ENCODE measurements at regions not wholly inside any gene's neighbourhood (a gene's known extent, or its start where the extent isn't known, plus 50 kb on each side); places are given as distances from the start of the nearest gene placed in this dataset.

GRCh38 chr9:78871086-78871451 is 574.1 kb downstream of the PSAT1 start:
- no peak for DNase-seq
- no peaks in the 10 kb centered on the region for H3K4me1 ChIP-seq (ENCODE audit: control insufficient read depth in 1 of 2, insufficient read depth in 2 of 2, low read length in 2 of 2)
- no peaks in the 10 kb centered on the region for H3K36me3 ChIP-seq (replicated peaks in 1 of 2; ENCODE audit: control insufficient read depth in 1 of 2, insufficient read depth in 2 of 2, low read length in 2 of 2)
- no peaks in the 10 kb centered on the region for H3K4me1 Mint-ChIP-seq
- H3K9me3 ChIP-seq (replicated peaks in 1 of 2; ENCODE audit: control insufficient read depth in 1 of 2, insufficient read depth in 1 of 2, low read length in 2 of 2) = peaks cover 0 to 3% of the 10 kb centered on the region in 2 donors
- no peak overlapping the region for H3K4me2 ChIP-seq (replicated peaks; ENCODE audit: extremely low read depth, low read length, poor library complexity, severe bottlenecking)
- no peaks in the 10 kb centered on the region for H3K36me3 Mint-ChIP-seq
- H3K79me2 ChIP-seq (ENCODE audit: insufficient read depth, low read length) = no peaks in the 10 kb centered on the region
- no peaks in the 10 kb centered on the region for H3K27me3 Mint-ChIP-seq (ENCODE audit: low read depth in 3 of 3)
- H3K4me3 ChIP-seq (replicated peaks in 1 of 3; ENCODE audit: low read depth in 2 of 3, low read length in 3 of 3) = no peak overlapping the region
- H3K4me3 Mint-ChIP-seq = no peak overlapping the region
- H3K27ac Mint-ChIP-seq = no peak overlapping the region
- peaks cover 0 to 7% (median 3%) of the 10 kb centered on the region in 7 donors for H3K9me3 Mint-ChIP-seq
- intact Hi-C loops (cut with micrococcal nuclease) = no loop called here
- no peaks in the 10 kb centered on the region for H4K20me1 ChIP-seq (ENCODE audit: insufficient read depth, low read length)
- no peak overlapping the region for H2AFZ ChIP-seq (ENCODE audit: insufficient read depth, low read depth, low read length, poor library complexity, severe bottlenecking)
- H3K27me3 ChIP-seq (ENCODE audit: control insufficient read depth in 2 of 2, insufficient read depth in 2 of 2, low read length in 2 of 2) = no peaks in the 10 kb centered on the region
- H3K27ac ChIP-seq (ENCODE audit: low read depth in 1 of 2, low read length in 2 of 2) = no peak overlapping the region
- no peak overlapping the region for H3K9ac ChIP-seq (ENCODE audit: insufficient read depth, low read length, poor library complexity, severe bottlenecking)
- TF ChIP-seq CTCF (IDR thresholded peaks at IDR 0.05) = no peak

GRCh38 chr9:78871452-78872331 is 574.8 kb downstream of the PSAT1 start:
- H2AFZ ChIP-seq (ENCODE audit: insufficient read depth, low read depth, low read length, poor library complexity, severe bottlenecking) = no peak overlapping the region
- peaks cover 0 to 7% (median 3%) of the 10 kb centered on the region in 7 donors for H3K9me3 Mint-ChIP-seq
- intact Hi-C loops (cut with micrococcal nuclease) = no loop called here
- H3K79me2 ChIP-seq (ENCODE audit: insufficient read depth, low read length) = no peaks in the 10 kb centered on the region
- no peaks in the 10 kb centered on the region for H3K36me3 ChIP-seq (replicated peaks in 1 of 2; ENCODE audit: control insufficient read depth in 1 of 2, insufficient read depth in 2 of 2, low read length in 2 of 2)
- WGBS (ENCODE audit: insufficient coverage) = 100% methylated on average over 1 of the region's 4 CpGs
- no peaks in the 10 kb centered on the region for H3K4me1 Mint-ChIP-seq
- TF ChIP-seq CTCF (IDR thresholded peaks at IDR 0.05) = no peak
- no peaks in the 10 kb centered on the region for H3K36me3 Mint-ChIP-seq
- H3K27ac Mint-ChIP-seq = no peak overlapping the region
- no peak overlapping the region for H3K27ac ChIP-seq (ENCODE audit: low read depth in 1 of 2, low read length in 2 of 2)
- H3K4me2 ChIP-seq (replicated peaks; ENCODE audit: extremely low read depth, low read length, poor library complexity, severe bottlenecking) = no peak overlapping the region
- no peaks in the 10 kb centered on the region for H3K27me3 ChIP-seq (ENCODE audit: control insufficient read depth in 2 of 2, insufficient read depth in 2 of 2, low read length in 2 of 2)
- no peak overlapping the region for H3K4me3 ChIP-seq (replicated peaks in 1 of 3; ENCODE audit: low read depth in 2 of 3, low read length in 3 of 3)
- no peak overlapping the region for H3K4me3 Mint-ChIP-seq
- H3K9me3 ChIP-seq (replicated peaks in 1 of 2; ENCODE audit: control insufficient read depth in 1 of 2, insufficient read depth in 1 of 2, low read length in 2 of 2) = peaks cover 0 to 3% of the 10 kb centered on the region in 2 donors
- DNase-seq = no peak
- H3K9ac ChIP-seq (ENCODE audit: insufficient read depth, low read length, poor library complexity, severe bottlenecking) = no peak overlapping the region
- H4K20me1 ChIP-seq (ENCODE audit: insufficient read depth, low read length) = no peaks in the 10 kb centered on the region
- no peaks in the 10 kb centered on the region for H3K4me1 ChIP-seq (ENCODE audit: control insufficient read depth in 1 of 2, insufficient read depth in 2 of 2, low read length in 2 of 2)
- H3K27me3 Mint-ChIP-seq (ENCODE audit: low read depth in 3 of 3) = no peaks in the 10 kb centered on the region

Measured in CD14-positive monocyte (primary cell).